Left cardiac atrium (tissue), 4 donors: ENCODE measurements at regions not wholly inside any gene's neighbourhood (a gene's known extent, or its start where the extent isn't known, plus 50 kb on each side); places are given as distances from the start of the nearest gene placed in this dataset.
"Not testable (repeated sequence)": the region's sequence is repeated elsewhere in the genome, so short reads cannot be mapped to it uniquely, and the experiment has no call there.

Experiments
- ATAC-seq, 2 donors: fragments of 200-7000 bp; cut with Tn5 transposase; one replicate each; pipeline ENCODE4 v1.9.1; 2020; ENCODE audit warnings: mild to moderate bottlenecking in 2 of 2, moderate library complexity in 2 of 2
- DNase-seq: peaks from one replicate; pipeline ENCODE4 v3.0.0-alpha.2; 2020
- intact Hi-C, 2 donors: fragments of 100-400 bp; cut with DNase I; formaldehyde crosslinking; loops; one replicate each; pipeline versions ENCODE4 v1.14.1 to v1.15.1; 2022 to 2023
- donor health status: DM: no; HTN: yes; CAD: no.
- donor health status: DM: no; HTN: yes; CAD: no; lungs with severe emphysema.
- donor health status: DM: yes; HTN: yes; CAD: no.
- donor health status: Dilated cardiomyopathy.

DNA sequence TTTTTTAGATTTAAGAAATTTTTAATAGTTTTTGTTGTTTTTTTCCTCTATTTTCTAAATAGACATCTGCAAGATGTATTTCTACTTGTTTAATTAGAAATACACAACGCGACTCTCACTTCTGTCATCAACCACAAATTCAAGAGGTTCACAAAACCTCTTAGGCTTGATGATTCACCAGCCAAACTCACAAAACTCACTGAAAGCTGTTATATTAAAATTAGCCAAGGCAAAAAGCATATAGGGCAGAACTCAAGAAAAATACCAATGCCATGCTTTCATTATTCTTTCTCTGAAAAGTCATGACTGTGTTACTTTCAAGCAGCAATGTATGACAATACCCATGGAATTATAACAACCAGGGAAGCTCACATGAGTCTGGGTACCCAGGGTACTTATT lies 487.0 kb upstream of the RGS18 start:
- intact Hi-C loops: no loop called here
- DNase-seq: no peak
- ATAC-seq: no peak

DNA sequence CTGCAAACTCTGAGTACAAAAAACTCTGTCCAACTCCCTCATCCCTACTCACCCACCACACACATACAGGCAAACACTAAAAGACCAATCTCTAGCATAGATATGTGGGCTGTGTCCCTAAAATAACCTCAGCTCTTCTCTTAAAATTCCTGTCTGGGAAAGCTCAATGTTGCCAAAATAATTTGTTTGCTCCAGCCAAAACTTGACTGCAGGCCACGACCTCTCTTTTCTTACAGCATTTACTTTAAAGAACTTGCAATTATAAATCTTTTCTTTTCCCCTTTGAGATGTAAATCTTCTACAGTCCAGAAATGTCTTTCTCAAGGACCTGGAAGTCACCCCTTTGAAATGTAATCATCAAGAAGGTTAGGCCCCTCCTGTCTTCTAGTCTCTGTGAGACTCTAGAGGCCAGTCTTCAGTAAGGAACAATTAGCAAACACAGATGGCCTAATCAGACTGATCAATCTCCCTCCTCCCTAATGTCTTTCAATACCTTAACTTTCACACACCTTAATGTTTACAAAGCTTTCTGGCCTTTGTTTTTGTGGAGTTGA lies 483.6 kb upstream of the RGS18 start:
- intact Hi-C loops: no loop called here
- peak; percentile 14 to 47 for ATAC-seq
- DNase-seq: no peak

DNA sequence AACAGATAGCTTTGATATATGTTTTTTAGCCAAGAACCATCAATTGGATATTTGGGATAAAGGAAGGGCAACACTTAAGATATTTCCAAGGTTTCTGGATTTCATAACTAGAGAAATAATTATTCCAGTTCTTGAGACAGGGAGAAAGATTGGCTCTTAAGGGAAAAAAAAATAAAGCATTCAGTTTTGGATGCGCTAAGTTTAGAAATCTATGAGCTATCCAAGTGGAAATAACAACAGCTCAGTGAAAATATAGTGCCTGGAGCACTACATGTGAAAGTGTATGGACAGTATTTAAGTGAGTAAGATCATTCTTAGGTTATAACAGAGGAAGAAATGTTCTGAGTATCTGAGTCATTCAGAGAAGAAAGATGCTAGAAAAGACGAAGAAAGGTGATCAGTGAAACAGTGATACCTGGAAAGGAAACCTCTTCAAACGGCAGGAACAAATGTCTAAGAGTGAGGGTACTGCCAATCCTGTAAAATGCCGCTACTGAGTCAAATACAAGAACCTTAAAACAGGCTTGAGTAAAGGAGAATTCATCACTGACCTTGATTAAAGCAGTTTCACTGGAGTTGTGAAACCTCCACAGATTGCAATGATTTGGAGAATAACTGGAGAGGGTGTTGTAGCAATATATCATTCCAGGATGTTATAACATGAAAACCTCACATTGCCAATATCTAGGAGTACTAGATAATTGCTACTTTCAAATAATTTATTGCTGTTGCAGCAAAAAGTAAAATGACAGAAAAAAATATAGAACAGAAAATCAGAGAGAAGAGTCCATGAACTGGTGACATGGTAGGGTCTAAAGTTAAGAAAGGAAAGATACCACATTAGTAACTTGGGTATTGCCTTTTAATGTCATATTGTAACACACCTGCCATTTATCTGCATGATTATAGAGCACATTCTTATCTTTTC lies 482.1 kb upstream of the RGS18 start:
- ATAC-seq (no peak), DNase-seq (no peak)
- intact Hi-C loops: no loop called here

DNA sequence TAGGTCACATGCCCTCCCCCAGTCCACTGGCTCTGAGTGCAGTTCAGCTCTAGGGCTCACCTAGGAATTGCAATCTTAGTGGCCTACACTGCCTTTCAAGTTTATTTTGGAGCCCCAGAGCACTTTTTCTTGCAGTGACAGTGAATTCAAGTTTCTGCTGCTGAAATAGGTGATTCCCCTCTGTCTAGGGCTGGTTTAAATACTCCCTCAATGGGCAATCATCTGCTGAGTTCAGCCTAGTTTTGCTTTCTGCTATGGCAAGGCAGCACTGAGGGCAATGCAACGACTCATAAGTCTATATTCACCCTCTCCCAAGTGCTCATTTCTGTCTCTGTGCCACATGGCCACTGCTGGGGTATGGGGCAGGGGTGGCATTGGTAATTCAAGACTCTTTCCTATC lies 472.6 kb upstream of the RGS18 start:
- ATAC-seq (no peak), DNase-seq (no peak)
- intact Hi-C loops: no loop called here

DNA sequence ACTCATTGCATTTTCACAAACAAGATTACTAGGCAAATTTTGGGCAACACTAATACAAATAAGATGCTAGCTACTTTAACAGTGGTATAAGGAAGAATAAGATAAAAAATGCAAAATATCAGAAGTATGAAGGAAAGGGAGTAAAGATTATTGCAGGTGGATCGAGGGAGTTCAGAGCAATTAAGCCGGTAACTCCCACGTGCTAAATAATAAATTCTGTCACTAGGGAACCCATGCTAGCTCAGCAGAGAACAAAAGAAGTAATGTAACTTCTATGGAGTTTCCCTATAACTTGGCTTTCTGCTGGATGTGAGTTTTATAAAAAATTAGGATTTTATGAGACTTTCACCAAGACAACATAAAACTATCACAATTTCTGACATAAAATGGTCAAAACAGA lies 470.5 kb upstream of the RGS18 start:
- no peak for ATAC-seq
- no peak for DNase-seq
- intact Hi-C loops: no loop called here

DNA sequence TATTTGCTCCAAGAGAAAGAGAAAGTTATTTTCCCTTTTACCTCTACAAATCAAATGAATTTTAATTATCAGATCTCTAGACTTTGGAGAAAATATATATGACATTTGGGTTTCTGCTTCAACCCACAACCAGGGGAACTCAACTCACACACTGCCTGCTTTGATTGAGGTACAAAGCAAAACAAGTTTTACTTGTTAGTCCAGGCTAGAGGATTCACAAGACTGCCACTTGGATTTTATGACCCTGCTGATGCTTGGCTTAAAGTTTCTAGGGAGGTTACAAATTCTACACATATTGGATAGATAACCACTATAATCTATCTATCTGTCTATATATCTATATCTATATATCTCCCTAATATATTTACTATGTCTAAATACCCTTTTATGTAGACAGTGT lies 467.3 kb upstream of the RGS18 start:
- ATAC-seq: no peak
- intact Hi-C loops: no loop called here
- no peak for DNase-seq

DNA sequence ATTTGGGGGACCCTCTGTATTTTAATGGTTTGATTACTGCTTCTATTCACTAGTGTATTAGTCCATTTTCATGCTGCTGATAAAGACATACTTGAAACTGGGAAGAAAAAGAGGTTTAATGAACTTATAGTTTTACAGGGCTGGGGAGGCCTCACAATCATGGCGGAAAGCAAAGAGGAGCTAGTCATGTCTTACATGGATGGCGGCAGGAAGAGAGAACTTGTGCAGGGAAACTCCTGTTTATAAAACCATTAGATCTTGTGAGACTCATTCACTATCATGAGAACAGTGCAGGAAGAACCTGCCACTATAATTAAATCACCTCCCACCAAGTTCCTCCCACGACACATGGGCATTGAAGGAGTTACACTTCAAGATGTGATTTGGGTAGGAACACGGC lies 464.5 kb upstream of the RGS18 start:
- DNase-seq: no peak
- intact Hi-C loops: no loop called here
- no peak for ATAC-seq

DNA sequence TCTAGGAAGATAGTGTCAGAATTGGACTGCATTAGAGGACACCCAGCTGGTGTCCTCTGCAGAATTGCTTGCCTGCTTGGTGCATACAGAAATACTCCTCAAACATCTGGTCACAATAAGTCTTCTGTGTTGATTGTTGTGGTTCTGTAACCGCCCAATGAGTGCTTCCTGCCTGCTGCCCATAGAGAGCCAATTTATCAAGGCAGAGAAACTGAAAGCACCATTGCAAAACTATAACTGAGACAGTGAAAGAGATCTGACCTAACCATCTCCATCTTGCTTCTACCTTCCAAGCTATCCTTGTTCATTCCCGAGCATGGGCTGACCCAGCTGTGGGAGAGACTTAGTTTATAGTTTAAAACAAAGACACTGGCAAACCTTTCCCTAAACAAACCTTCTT lies 462.4 kb upstream of the RGS18 start:
- intact Hi-C loops: no loop called here
- no peak for DNase-seq
- no peak for ATAC-seq

DNA sequence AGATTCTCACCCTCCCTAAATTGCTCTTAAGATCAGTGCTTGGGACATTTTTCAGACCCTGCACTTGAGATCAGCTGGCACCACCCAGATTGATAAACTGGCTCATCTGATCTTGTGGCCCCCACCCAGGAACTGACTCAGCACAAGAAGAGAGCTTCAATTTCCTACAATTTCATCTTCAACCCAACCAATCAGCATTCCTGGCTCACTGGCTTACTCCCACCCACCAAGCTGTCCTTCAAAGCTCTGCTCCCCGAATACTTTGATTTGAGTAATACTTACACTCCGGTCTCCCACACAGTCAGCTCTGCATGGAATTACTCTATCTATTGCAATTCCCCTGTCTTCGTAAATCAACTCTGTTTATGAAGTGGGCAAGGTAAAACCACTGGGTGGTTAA lies 461.9 kb upstream of the RGS18 start:
- intact Hi-C loops: no loop called here
- no peak for DNase-seq
- no peak for ATAC-seq

DNA sequence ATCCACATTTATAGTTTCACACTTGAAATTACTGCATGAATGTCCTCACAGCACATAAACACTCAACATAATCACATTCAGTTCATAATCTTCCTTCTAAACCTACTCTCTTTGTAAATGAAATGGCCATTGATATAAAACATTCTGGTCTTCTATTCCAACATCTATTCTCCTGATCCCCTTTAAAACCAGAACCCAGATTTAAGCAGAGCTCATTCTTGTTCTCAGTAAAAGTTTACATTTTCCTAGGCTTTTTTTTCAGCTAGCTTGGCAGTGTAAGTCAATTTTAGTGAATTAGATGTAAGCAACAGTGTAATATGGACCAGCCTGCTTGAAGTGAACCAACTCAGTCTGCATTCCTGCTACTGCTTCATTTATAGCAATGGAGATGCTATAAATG lies 460.7 kb upstream of the RGS18 start:
- intact Hi-C loops: no loop called here
- no peak for DNase-seq
- no peak for ATAC-seq

DNA sequence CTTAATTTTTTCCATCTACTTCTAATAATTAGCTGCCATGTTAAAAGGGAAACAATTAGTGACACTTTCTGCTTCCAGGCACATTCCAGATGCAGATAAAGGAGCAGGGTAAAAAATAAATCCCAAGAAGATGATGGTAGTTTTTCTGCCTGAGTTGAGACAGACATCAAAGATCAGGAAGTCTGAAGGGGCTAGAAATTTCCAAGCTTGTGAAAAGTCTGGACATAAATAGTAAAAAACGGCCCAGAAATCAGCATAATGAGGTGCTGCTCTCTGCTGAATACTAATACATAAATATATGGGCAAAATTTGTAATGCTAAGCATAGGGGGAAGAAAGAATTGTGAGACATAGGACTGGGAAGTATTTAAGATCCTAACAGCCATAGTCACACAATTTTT lies 460.0 kb upstream of the RGS18 start:
- ATAC-seq: no peak
- DNase-seq: no peak
- intact Hi-C loops: no loop called here

DNA sequence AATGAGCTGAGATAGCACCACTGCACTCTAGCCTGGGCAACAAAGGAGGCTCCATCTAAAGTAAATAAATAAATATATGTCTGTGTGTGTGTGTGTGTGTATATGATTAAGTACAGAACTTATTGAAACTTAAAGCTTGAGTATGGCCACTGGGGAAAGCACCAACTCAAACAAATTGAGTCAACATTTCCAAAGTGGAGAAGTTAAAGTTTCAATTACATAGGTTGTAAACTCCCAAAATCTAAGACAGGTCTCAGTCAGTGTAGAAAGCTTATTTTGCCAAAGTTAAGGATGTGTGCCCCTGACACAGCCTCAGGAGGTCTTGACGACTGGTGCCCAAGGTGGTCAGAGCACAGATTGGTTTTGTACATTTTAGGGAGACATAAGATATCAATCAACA lies 458.9 kb upstream of the RGS18 start:
- DNase-seq (no peak), ATAC-seq (no peak)
- intact Hi-C loops: no loop called here

DNA sequence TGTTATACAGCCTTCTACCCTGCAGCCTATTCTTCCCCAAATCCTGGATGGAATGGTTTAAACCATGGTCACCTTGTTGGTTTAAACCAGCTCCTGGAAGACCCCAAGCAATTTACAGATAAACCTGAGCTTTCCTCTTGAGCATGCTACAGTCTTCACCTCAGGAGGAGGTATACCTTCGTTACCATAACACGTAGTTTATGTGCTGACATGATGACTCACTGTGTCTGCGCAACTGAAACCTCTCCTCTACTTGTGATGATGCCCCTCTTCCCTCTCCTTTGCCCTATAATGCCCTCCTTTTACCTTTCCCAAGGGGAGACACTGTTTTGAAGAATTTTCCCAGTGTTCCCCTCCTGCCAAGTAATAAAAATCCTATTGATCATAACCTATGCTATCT lies 457.3 kb upstream of the RGS18 start:
- no peak for ATAC-seq
- intact Hi-C loops: no loop called here
- no peak for DNase-seq

DNA sequence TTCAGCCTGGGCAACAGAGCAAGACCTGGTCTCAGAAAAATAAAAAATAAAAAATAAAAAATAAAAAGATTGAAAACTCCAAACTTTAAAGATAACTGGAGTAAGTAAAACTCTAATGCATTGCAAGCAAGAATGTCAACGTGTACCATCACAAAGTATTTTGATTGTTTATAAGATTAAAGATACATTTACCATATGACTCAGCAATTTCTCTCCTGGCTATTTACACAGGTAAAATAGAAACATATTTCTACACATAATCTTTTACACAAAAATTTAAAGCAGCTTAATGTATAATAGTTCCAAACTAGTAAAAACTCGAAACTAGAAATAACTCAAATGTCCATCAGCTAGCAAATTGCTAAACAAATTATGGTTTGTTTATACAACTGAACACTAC lies 456.1 kb upstream of the RGS18 start:
- intact Hi-C loops: no loop called here
- ATAC-seq (no peak), DNase-seq (no peak)

DNA sequence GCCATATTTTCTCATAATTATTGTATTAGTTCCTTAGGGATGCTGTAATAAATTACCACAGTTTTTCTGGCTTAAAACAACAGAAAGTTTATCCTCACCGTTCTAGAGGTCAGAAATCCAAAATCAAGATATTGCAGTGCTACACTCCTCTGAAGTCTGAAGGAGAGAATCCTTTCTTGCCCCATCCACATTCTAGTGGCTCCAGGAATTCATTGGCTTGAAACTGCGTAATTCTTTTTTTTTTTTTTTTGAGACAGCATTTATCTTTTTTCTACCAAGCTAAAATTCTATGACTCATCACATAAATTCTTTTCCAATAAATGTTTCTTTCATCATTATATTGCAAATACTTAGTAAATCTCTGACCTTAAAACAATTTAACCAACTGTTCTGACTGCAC lies 451.0 kb upstream of the RGS18 start:
- intact Hi-C loops: no loop called here
- ATAC-seq (peak in 1 of 2 donors; percentile 34), DNase-seq (no peak)

DNA sequence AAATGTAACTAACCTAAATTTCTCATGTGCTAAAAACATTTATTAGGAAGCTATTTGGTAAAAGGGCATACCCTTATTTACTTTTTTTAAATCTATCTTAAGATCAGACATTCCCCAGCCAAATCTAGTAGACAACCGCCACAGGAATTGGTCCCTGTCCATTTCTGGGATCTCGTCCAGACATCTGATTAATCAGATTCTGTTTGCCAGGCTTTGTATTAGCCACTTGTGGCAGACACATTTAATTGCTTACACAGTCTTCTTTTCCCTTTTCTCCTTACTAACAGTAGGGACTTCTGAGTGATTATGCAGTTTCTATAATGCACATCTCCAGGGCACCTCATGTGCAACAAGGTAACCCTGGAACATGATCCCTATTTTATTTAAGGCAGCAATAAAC lies 449.0 kb upstream of the RGS18 start:
- DNase-seq (no peak), ATAC-seq (no peak)
- intact Hi-C loops: no loop called here

DNA sequence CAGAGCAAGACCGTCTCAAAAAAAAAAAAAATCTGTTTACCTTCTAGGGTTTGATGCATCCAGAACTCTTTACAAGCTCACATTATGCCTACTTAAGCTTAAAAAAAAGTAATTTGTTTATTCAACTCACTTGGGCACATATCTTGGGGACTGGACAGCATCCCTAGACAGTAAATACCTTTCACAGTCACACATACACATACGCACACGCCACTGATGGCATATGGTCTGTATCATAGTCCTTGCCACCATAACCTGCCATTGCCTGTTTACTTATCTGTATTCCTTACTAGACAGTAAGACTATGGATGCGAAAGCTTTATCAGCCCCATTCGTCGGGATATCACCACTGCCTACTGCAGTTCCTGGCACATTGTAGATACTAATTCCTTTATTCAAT lies 446.3 kb upstream of the RGS18 start:
- no peak for DNase-seq
- intact Hi-C loops: no loop called here
- ATAC-seq: no peak

DNA sequence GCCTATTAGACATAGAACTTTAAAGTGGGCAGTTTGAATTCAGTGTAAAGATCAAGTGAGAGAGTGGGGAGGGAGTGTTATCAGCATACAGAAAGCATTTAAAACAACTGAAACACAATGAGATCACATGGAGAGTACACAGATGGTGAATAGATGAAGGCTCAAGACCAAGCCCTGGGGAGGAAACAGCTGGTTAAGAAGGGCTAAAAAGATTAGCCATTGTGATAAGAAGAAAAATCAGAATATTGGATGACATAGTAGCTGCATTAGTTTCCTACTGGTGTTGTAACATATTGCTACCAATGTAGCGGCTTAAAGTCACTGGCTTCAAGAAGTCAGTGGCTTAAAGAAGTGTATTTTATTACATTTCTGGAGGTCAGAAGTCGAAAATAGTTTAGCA lies 443.4 kb upstream of the RGS18 start:
- intact Hi-C loops: no loop called here
- DNase-seq (no peak), ATAC-seq (no peak)

DNA sequence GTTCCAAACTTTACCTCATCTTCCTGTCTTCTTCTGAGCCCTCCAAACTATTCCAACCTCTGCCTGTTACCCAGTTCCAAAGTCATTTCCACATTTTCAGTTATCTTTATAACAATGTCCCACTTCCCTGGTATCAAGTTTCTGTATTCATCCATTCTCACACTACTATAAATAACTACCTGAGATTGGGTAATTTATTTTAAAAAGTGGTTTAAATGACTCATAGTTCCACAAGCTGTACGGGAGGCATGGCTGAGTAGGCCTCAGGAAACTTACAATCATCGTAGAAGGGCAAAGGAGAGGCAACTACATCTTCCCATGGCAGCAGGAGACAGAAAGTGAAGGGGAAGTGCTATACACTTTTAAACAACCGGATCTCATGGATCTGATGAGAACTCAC lies 428.5 kb upstream of the RGS18 start:
- ATAC-seq (no peak), DNase-seq (no peak)
- intact Hi-C loops: no loop called here

DNA sequence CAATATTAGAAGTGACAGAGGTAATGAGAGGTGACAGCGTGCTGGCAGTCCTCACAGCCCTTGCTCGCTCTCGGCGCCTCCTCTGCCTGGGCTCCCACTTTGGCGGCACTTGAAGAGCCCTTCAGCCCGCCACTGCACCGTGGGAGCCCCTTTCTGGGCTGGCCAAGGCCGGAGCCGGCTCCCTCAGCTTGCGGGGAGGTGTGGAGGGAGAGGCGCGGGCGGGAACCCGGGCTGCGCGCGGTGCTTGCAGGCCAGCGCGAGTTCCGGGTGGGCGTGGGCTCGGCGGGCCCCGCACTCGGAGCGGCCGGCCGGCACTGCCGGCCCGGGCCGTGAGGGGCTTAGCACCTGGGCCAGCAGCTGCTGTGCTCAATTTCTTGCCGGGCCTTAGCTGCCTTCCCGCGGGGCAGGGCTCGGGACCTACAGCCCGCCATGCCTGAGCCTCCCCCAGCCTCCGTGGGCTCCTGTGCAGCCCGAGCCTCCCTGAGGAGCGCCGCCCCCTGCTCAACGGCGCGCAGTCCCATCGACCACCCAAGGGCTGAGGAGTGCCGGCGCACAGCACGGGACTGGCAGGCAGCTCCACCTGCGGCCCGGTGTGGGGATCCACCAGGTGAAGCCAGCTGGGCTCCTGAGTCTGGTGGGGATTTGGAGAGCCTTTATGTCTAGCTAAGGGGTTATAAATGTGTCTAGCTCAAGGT lies 426.5 kb upstream of the RGS18 start:
- DNase-seq, intact Hi-C loops, ATAC-seq: not testable (repeated sequence)

DNA sequence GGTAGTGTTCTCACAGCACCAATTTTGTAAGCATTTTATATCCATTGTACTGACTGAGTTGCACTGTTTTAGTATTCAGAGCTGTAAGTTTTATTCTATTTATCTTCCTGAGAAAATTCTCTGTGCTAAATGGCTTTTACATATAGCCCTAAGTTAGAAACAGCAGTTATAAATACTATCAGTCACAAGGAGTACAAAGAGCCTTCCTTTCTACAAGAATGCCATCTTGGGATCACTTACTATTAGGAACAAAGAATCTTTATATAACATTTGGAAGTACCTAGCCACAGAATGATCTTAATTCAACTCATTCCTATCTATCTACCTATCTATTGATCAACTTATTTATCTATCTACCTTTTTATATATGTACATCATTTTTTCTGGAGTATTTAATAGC lies 423.9 kb upstream of the RGS18 start:
- intact Hi-C loops: no loop called here
- ATAC-seq: no peak
- no peak for DNase-seq
